ENCODE measurements at regions not wholly inside any gene's neighbourhood (a gene's known extent, or its start where the extent isn't known, plus 50 kb on each side); places are given as distances from the start of the nearest gene placed in this dataset.
"Not testable (repeated sequence)": the region's sequence is repeated elsewhere in the genome, so short reads cannot be mapped to it uniquely, and the experiment has no call there.

DNA sequence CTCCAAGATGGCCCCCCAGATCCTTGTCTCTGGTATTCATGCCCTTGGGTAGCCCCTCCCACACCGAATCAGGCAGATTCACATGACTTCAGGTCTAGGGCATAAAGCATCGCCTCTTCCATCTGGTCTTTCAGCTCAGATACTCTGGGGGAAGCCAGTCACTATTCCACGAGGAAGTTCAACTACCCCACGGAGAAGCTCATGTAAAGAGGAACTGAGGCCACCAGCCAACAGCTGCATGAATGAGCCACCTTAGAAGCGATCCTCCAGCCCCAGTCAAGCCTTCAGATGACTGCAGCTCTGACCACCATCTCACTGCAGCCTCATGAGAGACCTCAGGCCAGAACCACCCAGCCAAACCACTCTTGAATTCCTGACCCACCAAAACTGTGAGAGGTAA, 54.1 kb downstream of the SOCS3 start:
- in situ Hi-C loops (cut with MboI; ENCODE audit: low pct_unique_long_range_greater_than_20kb, low sequenced_read_pairs): no loop called here
- no peak for DNase-seq

- in situ Hi-C loops (cut with MboI; ENCODE audit: low pct_unique_long_range_greater_than_20kb, low sequenced_read_pairs): no loop called here
- no peak for DNase-seq
Measured at GRCh38 chr17:78304549-78305037, 55.3 kb downstream of the SOCS3 start.

GRCh38 chr17:78302478-78302877, 57.4 kb downstream of the SOCS3 start:
- DNase-seq: no peak
- in situ Hi-C loops (cut with MboI; ENCODE audit: low pct_unique_long_range_greater_than_20kb, low sequenced_read_pairs): no loop called here

- in situ Hi-C loops (cut with MboI; ENCODE audit: low pct_unique_long_range_greater_than_20kb, low sequenced_read_pairs): no loop called here
- no peak for DNase-seq
Measured at GRCh38 chr17:78301821-78302213, 58.1 kb downstream of the SOCS3 start.

DNA sequence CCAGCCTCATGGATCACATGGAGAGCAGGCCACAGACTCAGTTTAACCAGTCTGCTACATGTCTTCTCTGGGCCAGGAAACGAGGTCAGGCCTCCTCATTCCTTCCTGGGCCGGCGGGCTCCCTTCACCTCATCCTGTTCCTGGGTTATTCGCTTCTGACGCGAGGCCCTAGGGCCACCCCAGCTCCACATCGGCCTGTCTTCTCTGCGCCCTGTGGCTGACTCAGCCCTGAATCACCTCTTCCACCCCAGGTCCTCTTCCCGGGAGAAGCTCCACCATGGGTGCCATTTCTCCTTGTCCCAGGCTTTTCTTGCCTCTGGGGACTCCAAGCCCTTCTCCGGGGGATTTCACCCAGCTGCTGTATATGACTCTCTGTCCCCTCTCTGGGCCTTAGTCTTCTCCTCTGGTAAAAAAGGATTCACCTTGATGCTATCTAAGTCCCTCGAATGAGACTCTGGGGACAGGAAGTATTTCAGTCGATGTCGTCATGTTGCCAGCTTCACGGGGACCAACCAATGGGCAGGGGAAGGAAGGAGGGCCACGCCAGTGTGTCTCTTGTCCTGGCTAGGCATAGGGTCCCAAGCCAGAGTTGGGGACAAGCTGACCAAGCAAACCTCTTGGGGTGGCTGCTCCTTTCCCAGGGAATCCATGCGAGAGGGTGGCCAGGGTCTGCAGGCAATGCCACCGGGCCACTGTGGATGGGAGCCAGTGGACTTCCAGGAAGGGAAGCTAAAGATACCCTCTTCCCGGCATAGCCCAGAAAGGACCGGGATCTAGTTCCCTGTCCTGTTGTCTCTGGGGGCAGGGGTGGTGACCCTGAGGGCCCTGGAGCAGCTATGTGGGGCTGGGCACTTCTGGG, 58.7 kb downstream of the SOCS3 start:
- in situ Hi-C loops (cut with MboI; ENCODE audit: low pct_unique_long_range_greater_than_20kb, low sequenced_read_pairs): no loop called here
- no peak for DNase-seq

DNA sequence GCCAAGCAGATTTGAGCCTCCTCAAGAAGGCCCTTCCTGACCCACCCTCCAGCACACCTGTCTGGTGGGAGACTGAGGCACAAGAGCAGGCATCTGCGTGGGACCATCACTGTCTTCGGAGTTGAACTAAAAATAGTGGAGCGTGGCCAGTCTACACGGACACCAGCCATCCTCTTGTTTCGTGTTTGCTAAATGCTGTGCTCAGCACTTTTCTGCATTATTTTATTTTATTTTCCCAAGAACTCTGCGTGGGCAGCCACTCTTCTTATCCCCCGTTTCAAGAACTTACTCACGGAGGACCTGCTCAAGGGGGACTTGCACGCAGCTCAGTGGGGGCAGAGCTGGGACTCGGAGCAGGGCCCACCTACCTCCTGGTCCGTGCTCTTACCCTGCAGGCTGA, 60.8 kb downstream of the SOCS3 start:
- in situ Hi-C loops (cut with MboI; ENCODE audit: low pct_unique_long_range_greater_than_20kb, low sequenced_read_pairs): no loop called here
- DNase-seq: no peak

- in situ Hi-C loops (cut with MboI; ENCODE audit: low pct_unique_long_range_greater_than_20kb, low sequenced_read_pairs): no loop called here
- no peak for DNase-seq
Measured at GRCh38 chr17:78294776-78295175, 63.3 kb downstream of the TMEM235 start.

DNA sequence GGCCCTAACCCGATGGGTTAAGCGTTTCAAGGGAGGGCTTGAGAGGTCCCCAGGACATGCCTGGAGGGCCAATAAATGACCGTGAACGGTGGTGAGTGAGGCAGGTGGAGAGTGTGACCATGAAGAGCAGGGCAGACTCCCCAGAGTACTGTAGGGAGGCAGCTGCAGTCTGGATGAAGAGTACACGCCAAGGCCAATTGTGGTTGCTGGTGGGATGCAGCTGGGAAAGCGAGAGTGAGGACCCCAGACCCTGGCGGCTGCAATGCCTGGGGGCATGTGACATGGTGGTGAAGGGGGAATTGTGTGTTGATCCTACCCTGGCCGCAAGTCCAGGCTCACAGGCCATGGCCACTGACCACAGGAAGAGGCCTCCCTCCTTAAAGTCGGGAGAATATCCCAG, 62.9 kb downstream of the TMEM235 start:
- no peak for DNase-seq
- in situ Hi-C loops (cut with MboI; ENCODE audit: low pct_unique_long_range_greater_than_20kb, low sequenced_read_pairs): no loop called here

DNA sequence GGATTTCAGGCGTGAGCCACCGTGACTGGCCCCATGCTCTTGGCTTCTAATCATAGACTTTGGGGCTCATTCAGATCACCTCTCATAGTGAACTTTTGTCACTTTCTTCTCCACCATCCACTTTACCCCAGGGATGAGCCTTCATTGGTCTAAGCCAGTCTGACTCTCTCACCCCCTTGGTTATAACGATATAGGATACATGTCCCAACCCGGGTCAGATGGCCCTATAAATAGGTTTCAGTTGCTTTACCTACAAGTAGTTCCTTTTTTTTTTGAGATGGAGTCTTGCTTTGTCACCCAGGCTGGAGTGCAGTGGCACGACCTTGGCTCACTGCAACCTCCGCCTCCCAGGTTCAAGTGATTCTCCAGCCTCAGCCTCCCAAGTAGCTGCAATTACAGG, 61.7 kb downstream of the TMEM235 start:
- in situ Hi-C loops (cut with MboI; ENCODE audit: low pct_unique_long_range_greater_than_20kb, low sequenced_read_pairs): not testable (repeated sequence)
- DNase-seq: peak; percentile 36

DNA sequence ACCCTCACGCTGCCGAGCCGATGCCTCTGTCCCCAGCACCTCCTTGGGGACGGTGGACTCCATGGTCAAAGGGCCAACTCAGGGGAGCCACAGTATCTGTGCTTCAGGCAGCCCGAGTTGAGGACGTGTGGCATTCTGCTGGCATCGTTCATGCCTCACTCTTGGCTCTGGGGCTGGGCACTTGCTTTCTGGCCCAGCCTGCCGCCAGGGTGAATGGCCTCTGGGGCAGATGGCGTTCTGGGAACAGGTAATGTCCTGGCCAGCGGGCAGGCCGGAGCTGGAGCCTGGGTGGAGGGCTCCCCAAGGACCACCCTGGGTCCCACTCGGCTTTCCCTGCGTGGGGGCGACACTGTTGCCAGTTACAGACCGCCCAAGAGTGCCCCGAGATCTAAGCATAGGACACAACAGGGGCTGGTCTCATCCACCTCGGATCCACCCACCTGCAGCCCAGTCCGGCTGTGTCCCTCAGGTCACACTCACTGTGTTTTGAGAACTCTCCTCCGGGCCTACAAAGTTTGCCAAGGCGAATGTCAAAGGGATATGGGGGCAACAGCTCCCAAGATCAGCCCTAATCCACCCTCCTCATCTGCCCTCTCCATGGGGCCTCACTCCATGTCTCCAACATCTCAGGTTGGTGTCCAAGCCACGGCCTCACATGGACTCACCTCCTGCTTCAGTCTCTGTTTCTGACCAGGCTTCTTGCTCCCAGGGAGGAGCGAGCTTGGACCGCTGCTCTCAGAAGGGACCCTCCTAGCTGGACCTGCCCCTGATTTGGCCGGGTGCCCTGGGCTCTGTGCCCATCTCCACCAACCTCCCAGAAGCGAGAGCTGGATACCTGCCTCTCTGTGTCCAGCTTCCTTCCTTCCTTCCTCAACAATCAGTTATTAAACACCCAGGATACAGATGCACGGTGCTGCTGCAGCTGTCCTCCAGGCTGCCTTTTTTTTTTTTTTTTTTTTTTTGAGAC, 60.8 kb downstream of the TMEM235 start:
- in situ Hi-C loops (cut with MboI; ENCODE audit: low pct_unique_long_range_greater_than_20kb, low sequenced_read_pairs): no loop called here
- no peak for DNase-seq

GRCh38 chr17:78290721-78291120, 59.3 kb downstream of the TMEM235 start:
- in situ Hi-C loops (cut with MboI; ENCODE audit: low pct_unique_long_range_greater_than_20kb, low sequenced_read_pairs): no loop called here

More at GRCh38 chr17:78290721-78291120, 59.3 kb downstream of the TMEM235 start:
- DNase-seq: no peak
